ENCODE measurements at regions not wholly inside any gene's neighbourhood (a gene's known extent, or its start where the extent isn't known, plus 50 kb on each side); places are given as distances from the start of the nearest gene placed in this dataset.

DNA sequence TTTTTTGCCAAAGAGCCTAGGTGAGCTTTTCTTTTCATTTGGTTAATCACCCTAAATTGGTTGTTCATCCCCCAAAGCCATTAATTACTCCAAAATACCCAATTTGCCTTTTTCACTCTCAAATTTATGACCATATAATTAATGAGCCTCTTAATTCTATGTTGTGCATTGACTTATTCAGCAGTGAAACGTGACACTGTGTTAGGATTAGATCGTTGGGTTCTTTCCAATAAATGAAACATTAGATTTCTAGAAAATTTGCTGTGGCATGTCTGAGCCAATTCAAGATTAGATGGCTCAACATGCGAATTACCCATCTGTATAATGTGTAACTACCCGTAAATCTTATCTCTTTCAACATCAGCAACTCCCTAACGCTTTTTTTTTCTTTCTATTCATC is 273.4 kb downstream of the BMP4 start:
- TF ChIP-seq, protein P1, sequence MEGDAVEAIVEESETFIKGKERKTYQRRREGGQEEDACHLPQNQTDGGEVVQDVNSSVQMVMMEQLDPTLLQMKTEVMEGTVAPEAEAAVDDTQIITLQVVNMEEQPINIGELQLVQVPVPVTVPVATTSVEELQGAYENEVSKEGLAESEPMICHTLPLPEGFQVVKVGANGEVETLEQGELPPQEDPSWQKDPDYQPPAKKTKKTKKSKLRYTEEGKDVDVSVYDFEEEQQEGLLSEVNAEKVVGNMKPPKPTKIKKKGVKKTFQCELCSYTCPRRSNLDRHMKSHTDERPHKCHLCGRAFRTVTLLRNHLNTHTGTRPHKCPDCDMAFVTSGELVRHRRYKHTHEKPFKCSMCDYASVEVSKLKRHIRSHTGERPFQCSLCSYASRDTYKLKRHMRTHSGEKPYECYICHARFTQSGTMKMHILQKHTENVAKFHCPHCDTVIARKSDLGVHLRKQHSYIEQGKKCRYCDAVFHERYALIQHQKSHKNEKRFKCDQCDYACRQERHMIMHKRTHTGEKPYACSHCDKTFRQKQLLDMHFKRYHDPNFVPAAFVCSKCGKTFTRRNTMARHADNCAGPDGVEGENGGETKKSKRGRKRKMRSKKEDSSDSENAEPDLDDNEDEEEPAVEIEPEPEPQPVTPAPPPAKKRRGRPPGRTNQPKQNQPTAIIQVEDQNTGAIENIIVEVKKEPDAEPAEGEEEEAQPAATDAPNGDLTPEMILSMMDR (conservative IDR thresholded peaks at IDR 0.05 in 1 of 2, IDR thresholded peaks at IDR 0.05 in 1 of 2; ENCODE audit: extremely low read depth in 1 of 2, insufficient read depth in 1 of 2, low read depth in 1 of 2, low read length in 2 of 2) = no peak
- TF ChIP-seq EZH2 (IDR thresholded peaks at IDR 0.05; ENCODE audit: borderline replicate concordance, low read length) = no peak
